Head of caudate nucleus (tissue), 42 donors: ENCODE measurements at regions not wholly inside any gene's neighbourhood (a gene's known extent, or its start where the extent isn't known, plus 50 kb on each side); places are given as distances from the start of the nearest gene placed in this dataset.
"Not testable (repeated sequence)": the region's sequence is repeated elsewhere in the genome, so short reads cannot be mapped to it uniquely, and the experiment has no call there.

Experiments
- DNase-seq, 42 donors: peaks; one replicate each; pipeline versions ENCODE4 v3.0.0 to v3.0.0-alpha.2; 2020 to 2021; ENCODE audit warnings: mixed read lengths in 7 of 42
- intact Hi-C: fragments of 100-400 bp; cut with DNase I; formaldehyde crosslinking; loops from one replicate; pipeline ENCODE4 v1.15.0; 2022

DNA sequence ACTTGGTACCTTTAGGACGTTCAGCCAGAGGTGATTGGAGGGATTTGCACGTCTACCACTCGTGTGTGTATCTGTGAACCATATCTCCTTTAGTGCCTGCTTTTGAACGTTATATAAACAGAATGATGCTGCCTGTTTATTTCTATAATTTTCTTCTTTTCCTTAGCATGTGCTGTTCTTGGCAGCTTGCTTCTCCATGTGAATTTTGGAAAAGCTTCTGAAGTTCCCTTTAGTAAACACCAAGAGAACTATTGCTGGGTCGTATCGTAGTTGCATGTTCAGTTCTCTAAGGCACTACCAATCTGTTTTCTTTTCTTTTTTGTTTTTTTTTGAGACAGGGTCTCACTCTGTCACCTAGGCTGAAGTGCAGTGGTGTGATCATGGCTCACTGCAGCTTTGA is 73.8 kb upstream of the FANCC start:
- intact Hi-C loops, DNase-seq: not testable (repeated sequence)

DNA sequence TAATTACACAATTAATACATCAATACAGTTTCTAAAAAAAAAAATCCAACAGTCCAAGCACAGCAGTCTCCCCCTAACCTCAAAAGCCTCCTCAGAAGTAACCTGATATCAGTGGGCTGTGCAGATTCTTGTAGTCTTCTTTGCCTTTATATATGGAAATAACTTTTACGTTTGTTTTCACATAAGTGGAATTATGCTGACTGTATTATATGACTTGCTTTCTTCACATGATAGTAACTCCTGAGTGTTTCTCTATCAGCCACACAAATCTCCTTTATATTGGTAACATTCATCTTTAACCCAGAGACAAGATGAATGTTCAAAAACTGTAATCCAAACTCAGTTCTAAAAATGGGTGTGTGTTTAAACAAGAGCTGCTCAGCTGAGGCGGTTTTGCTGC is 71.9 kb upstream of the FANCC start:
- no peak for DNase-seq
- intact Hi-C loops = no loop called here

GRCh38 chr9:95386843-95387242 is 69.3 kb upstream of the FANCC start:
- no peak for DNase-seq
- intact Hi-C loops = no loop called here

GRCh38 chr9:95385521-95385920 is 68.0 kb upstream of the FANCC start:
- DNase-seq = no peak
- intact Hi-C loops = no loop called here

DNA sequence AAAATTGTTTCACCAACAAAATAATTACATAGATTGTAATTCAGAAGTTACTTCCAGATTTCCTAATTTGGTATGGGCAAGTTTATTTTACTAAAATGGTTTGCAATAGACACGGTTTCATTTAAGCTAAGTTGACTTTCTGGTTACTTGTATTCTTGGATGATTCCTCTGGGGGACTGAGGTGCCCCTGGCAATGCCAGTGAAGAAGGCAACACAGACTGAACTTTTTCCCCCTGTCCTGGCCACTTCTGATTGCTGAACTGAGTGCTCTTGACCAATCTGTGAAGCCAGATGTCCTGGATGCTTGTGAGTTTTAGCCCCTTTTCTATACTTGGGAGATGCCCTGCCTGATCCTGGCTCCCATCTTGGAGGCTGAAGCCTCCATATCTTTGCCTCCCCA is 66.3 kb upstream of the FANCC start:
- no peak for DNase-seq
- intact Hi-C loops = no loop called here

DNA sequence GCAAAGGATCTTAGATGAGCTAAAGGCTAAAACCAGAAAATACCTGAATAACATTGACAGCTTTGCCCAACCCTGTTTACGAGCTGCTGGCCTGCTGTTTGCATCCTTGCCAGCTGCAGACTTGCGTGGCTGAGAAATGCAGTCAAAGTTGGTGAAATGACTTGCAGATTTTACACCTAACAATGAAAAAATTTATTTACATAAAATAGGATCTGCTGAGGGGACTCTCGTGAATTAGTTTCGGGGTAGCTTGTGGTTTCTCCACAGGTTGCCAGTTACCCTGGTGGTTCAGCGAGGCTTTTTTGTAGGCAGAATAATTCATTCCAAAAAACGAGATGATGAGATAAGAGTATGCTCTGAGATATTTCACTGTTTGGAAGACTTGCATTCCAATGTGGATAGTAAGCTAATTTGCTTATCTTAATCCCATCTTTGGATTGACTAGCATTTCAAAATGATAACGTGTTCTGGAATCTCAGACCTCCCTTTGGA is 65.7 kb upstream of the FANCC start:
- intact Hi-C loops = no loop called here
- no peak for DNase-seq

- no peak for DNase-seq
- intact Hi-C loops = no loop called here
Measured at GRCh38 chr9:95382433-95382832, 64.9 kb upstream of the FANCC start.

DNA sequence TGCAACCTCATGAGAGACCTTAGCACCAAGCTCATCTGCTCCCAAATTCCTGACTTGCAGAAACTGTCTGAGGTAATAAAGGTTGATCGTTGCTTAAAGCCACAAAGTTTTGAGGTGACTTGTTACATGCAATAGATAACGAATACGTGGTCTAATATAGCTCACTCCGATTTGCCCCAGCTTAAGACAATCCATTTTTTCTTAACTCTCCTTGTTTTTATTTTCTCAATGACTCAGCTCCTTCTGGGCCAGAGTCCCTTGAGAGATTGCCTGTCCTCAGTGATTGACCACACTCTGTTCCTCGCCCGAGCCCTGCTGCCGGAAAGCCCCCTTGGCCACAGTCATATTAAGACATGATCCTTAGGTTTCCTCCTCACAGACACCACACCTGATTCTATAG is 63.7 kb upstream of the FANCC start:
- intact Hi-C loops = no loop called here
- no peak for DNase-seq

- DNase-seq = no peak
- intact Hi-C loops = no loop called here
Measured at GRCh38 chr9:95379630-95380029, 62.1 kb upstream of the FANCC start.

GRCh38 chr9:95373782-95374487 is 56.4 kb upstream of the FANCC start:
- intact Hi-C loops = no loop called here
- peak in 6 of 42 donors; percentile 3 to 36 (median 22) for DNase-seq

DNA sequence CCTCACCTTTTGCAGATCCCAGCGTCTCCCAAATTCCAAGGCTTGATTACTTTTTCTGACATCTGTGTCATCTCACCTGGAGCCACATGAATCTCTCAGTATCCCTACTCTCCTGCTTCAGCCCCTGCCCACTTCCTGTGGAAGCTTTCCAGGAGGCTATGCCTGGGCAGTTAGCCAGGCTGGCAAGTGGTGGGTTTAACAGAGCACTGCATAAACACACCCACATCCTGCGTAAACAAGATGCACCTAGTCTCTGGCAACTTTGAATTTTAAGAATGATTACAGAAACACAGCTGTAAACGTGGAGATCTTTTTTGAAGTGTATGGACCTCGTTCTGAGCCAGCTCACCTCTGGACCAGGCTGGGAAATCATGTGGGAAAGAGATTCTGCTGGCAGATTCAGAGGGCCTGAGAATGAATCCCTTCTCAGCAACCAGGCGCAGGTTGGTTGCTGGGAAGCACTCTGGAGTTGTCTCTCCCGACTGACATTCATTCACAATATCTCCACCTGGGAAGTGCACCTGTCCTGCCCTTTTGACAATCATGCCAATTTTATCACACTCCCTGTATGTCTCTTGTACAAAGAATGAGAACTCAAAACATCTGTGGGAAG is 55.7 kb upstream of the FANCC start:
- DNase-seq = peak in 1 of 42 donors; percentile 31
- intact Hi-C loops = no loop called here

GRCh38 chr9:95370064-95370463 is 52.6 kb upstream of the FANCC start:
- intact Hi-C loops = no loop called here
- DNase-seq = no peak

DNA sequence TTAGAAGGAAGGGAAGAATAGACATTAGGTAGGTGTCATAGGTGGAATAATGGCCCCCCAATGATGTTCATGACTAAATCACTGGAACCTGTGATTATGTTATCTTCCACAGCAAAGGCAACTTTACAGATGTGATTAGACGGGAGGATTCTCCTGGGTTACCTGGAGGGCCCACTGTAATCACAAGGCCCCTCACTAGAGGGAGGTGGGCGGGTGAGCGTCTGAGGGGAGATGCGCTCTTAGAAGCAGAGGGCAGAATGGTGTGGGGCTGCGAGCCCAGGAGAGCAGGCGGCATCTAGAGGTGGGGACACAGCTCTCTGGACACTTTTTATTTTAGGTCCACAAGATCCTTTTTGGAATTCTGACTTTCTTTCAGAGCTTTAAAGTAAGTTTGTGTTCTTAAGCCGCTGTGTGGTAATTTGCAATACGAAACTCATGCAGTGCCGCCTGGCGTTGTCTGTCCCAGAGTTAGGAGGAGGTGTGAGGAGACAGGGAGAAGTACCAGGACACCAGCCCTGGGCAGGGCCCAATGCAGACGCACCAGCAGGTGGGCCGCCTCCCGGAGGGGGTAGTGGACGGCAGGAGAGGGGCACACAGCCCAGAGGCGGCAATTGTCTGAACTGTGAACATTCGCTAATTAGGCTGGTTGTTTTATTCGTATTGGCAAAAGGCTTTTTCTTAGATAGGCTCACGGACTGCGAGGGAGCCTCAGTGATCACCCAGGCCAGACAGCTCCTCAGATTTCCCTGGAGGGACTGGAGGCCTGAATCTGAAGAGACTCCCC is 51.1 kb upstream of the FANCC start:
- DNase-seq = peak in 1 of 42 donors; percentile 29
- intact Hi-C loops = no loop called here
